Neutrophil (primary cell): ENCODE measurements at regions not wholly inside any gene's neighbourhood (a gene's known extent, or its start where the extent isn't known, plus 50 kb on each side); places are given as distances from the start of the nearest gene placed in this dataset.

Experiments
- H3K27ac ChIP-seq: fragments of 200-600 bp; sonication (generic); 2 replicates; pipeline ENCODE4 v1.5.1; 2016; ENCODE audit warnings: mild to moderate bottlenecking, moderate library complexity
- H3K27me3 ChIP-seq: fragments of 200-600 bp; sonication (generic); 2 replicates; pipeline ENCODE4 v1.6.0; 2016; ENCODE audit warnings: mild to moderate bottlenecking
- H3K36me3 ChIP-seq: fragments of 200-600 bp; sonication (generic); 2 replicates; pipeline ENCODE4 v1.5.1; 2017
- H3K4me1 ChIP-seq, 2 experiments: fragments of 200-600 bp in 1 of 2; sonication (generic) in 1 of 2; 1 replicate in 1 of 2; 2 replicates in 1 of 2; pipeline versions ENCODE4 v1.5.1 to v1.6.1; 2013 to 2016; ENCODE audit warnings: low read depth in 1 of 2, low read length in 1 of 2, mild to moderate bottlenecking in 1 of 2, moderate library complexity in 1 of 2; ENCODE audit not compliant: control insufficient read depth in 1 of 2, insufficient read depth in 1 of 2
- H3K4me3 ChIP-seq, 2 experiments: fragments of 200-600 bp in 1 of 2; sonication (generic) in 1 of 2; 1 replicate in 1 of 2; 2 replicates in 1 of 2; pipeline ENCODE4 v1.5.1; 2013 to 2016; ENCODE audit warnings: low read depth in 1 of 2, low read length in 1 of 2, mild to moderate bottlenecking in 1 of 2, moderate library complexity in 1 of 2
- H3K9me3 ChIP-seq: fragments of 200-600 bp; sonication (generic); 2 replicates; pipeline ENCODE4 v1.5.1; 2016
- TF ChIP-seq, protein P1 (sequence below): fragments of 200-600 bp; sonication (generic); IDR thresholded peaks from 2 replicates; pipeline ENCODE4 v1.5.1; 2016; ENCODE audit warnings: antibody characterized with exemption

DNA sequence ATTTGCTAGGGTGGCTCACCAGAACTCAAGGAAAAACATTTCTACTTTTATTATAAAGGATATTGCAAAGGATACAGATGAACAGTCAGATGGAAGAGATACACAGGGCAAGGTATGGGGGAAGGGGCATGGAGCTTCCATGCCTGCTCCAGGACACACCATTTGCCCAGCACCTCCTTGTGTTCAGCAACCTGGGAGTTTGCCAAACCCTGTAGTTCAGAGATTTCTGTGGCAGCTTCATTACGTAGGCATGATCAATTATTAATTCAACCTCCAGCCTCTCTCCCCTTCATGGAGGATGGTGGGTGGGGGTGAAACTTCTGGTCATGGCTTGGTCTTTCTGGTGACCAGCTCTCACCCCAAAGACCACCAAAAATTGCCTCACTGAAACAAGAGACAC lies 353.9 kb upstream of the THBS1 start:
- Histone ChIP-seq H3K27ac (no peak overlapping the region), H3K36me3 (no peaks in the 10 kb centered on the region), H3K4me3 (no peak overlapping the region), H3K9me3 (no peaks in the 10 kb centered on the region), H3K27me3 (no peaks in the 10 kb centered on the region), H3K4me1 (no peaks in the 10 kb centered on the region)
- TF ChIP-seq, protein P1, sequence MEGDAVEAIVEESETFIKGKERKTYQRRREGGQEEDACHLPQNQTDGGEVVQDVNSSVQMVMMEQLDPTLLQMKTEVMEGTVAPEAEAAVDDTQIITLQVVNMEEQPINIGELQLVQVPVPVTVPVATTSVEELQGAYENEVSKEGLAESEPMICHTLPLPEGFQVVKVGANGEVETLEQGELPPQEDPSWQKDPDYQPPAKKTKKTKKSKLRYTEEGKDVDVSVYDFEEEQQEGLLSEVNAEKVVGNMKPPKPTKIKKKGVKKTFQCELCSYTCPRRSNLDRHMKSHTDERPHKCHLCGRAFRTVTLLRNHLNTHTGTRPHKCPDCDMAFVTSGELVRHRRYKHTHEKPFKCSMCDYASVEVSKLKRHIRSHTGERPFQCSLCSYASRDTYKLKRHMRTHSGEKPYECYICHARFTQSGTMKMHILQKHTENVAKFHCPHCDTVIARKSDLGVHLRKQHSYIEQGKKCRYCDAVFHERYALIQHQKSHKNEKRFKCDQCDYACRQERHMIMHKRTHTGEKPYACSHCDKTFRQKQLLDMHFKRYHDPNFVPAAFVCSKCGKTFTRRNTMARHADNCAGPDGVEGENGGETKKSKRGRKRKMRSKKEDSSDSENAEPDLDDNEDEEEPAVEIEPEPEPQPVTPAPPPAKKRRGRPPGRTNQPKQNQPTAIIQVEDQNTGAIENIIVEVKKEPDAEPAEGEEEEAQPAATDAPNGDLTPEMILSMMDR = no peak

DNA sequence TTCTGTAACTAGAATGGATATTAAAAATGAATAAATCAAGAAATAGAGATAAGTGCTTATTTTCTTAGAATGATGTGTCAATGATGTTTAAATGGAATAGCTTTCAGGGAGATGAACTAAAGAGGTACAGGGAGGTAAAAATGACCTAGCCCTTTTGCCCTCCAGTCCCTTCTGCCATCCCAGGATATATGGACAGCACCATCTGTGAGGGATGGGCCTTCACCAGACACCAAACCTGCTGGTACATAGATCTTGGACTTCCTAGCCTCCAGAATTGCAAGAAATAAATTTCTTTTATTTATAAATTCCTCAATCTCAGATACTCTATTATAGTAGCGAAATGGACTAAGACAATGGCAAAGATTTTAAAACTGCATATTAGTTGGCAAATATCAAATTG lies 352.0 kb upstream of the THBS1 start:
- TF ChIP-seq, protein P1 = no peak
- no peaks in the 10 kb centered on the region for H3K4me1 ChIP-seq

DNA sequence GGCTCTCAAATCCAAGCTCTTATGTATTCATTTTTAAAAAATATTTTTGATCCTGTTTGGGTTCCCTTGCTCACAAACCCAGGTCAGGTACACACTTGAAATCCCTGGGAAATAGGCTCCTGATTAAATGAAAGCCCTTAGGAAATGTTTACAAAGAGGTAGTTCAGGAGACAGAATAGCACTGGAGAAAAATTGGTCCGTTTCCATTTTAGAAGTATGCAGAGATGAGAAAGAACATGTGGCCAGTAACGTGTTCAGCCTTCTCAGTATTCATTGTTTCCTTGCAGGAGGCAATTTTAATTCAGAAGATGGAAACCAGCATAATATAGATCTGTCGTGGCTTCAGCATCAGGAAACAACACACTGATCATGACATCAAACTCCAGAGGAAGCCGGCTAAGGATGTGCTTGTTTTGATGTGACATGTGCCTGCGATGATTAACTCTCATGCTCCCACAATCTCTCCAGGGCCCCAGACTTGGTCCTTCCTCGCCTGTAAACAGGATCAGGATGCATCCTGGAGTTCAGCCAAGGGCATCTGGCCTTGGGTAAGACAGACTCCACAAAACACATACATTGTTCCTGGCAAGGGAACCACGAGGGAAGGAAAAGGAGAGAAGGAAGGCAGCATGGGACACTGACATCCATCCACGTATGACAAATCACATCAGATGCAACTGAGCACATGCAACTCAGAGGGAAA lies 350.5 kb upstream of the THBS1 start:
- Histone ChIP-seq H3K27me3 (no peaks in the 10 kb centered on the region), H3K4me3 (no peak overlapping the region), H3K36me3 (no peaks in the 10 kb centered on the region), H3K9me3 (no peaks in the 10 kb centered on the region), H3K27ac (no peak overlapping the region), H3K4me1 (no peaks in the 10 kb centered on the region)
- TF ChIP-seq, protein P1 = no peak

More for the DNA sequence above, 352.0 kb upstream of the THBS1 start:
- no peak overlapping the region for H3K27ac ChIP-seq
- H3K4me3 ChIP-seq = no peak overlapping the region
- no peaks in the 10 kb centered on the region for H3K9me3 ChIP-seq
- no peaks in the 10 kb centered on the region for H3K27me3 ChIP-seq
- H3K36me3 ChIP-seq = no peaks in the 10 kb centered on the region

DNA sequence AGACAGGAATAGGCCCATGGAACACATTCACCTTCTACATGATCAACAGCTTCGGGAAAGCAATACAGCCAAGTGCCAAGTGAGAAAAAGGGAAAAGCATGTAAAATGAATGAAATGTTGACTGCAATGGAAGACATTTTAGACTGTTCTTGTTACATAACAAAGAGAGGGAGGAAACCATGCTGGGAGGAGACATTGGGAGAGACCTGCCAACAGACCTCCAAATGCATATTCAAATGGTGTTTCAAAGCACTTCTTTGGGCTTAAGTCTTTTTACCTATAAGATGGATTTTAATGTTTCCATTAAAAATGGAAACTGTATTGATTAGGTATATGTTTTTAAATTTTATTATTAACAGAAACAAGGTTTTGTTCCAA lies 350.0 kb upstream of the THBS1 start:
- H3K27ac ChIP-seq = no peak overlapping the region
- no peak overlapping the region for H3K4me3 ChIP-seq
- H3K9me3 ChIP-seq = no peaks in the 10 kb centered on the region
- TF ChIP-seq, protein P1 = no peak
- no peaks in the 10 kb centered on the region for H3K4me1 ChIP-seq
- no peaks in the 10 kb centered on the region for H3K27me3 ChIP-seq
- no peaks in the 10 kb centered on the region for H3K36me3 ChIP-seq

DNA sequence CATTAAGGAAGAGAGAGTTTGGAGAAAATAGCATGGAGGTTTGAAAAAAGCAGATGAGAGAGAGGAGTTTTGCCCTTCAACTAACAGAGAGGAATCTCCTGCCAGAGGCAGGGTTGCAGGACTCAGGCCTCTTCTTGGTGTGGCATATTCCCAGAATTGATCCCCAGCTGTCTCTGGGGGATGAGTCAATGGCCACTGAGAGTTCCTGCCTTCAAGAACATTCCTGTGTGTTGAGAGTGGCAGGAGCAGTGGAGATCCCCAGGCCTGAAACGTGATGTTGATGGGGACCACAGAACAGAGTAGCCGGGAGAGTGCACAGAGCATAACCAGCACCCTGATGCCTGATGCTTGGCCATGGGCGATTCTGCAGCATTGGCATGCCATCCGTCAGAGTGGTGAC lies 348.4 kb upstream of the THBS1 start:
- Histone ChIP-seq H3K27ac (no peak overlapping the region), H3K4me1 (no peaks in the 10 kb centered on the region), H3K9me3 (no peaks in the 10 kb centered on the region), H3K4me3 (no peak overlapping the region), H3K36me3 (no peaks in the 10 kb centered on the region), H3K27me3 (no peaks in the 10 kb centered on the region)
- TF ChIP-seq, protein P1 = no peak
